ENCODE measurements at regions not wholly inside any gene's neighbourhood (a gene's known extent, or its start where the extent isn't known, plus 50 kb on each side); places are given as distances from the start of the nearest gene placed in this dataset.

GRCh38 chr1:191260056-191260455 lies 782.4 kb upstream of the BRINP3 start:
- DNase-seq (ENCODE audit: low spot score, unreplicated experiment) = no peak
- TF ChIP-seq CTCF (IDR thresholded peaks at IDR 0.05; ENCODE audit: unreplicated experiment) = no peak
- no peaks in the 10 kb centered on the region for H3K36me3 Mint-ChIP-seq (ENCODE audit: insufficient read depth)
- H3K4me1 Mint-ChIP-seq (ENCODE audit: low read depth) = no peaks in the 10 kb centered on the region
- H3K4me3 Mint-ChIP-seq (ENCODE audit: low read depth) = no peak overlapping the region
- no peak overlapping the region for H3K27ac Mint-ChIP-seq
- H3K9me3 Mint-ChIP-seq (ENCODE audit: low read depth) = peaks cover 3% of the 10 kb centered on the region
- H3K27me3 Mint-ChIP-seq = no peaks in the 10 kb centered on the region

- Mint-ChIP-seq H3K4me3 (ENCODE audit: low read depth) (no peak overlapping the region), H3K27me3 (no peaks in the 10 kb centered on the region), H3K4me1 (ENCODE audit: low read depth) (no peaks in the 10 kb centered on the region), H3K9me3 (ENCODE audit: low read depth) (peaks cover 5% of the 10 kb centered on the region), H3K36me3 (ENCODE audit: insufficient read depth) (no peaks in the 10 kb centered on the region), H3K27ac (no peak overlapping the region)
- DNase-seq (ENCODE audit: low spot score, unreplicated experiment) = no peak
- TF ChIP-seq CTCF (IDR thresholded peaks at IDR 0.05; ENCODE audit: unreplicated experiment) = no peak
Observed at GRCh38 chr1:191261111-191261510, 783.4 kb upstream of the BRINP3 start.

GRCh38 chr1:191279266-191279800 lies 801.7 kb upstream of the BRINP3 start:
- no peak overlapping the region for H3K27ac Mint-ChIP-seq
- DNase-seq (ENCODE audit: low spot score, unreplicated experiment) = no peak
- H3K4me3 Mint-ChIP-seq (ENCODE audit: low read depth) = no peak overlapping the region
- no peaks in the 10 kb centered on the region for H3K4me1 Mint-ChIP-seq (ENCODE audit: low read depth)
- H3K27me3 Mint-ChIP-seq = no peaks in the 10 kb centered on the region
- H3K36me3 Mint-ChIP-seq (ENCODE audit: insufficient read depth) = no peaks in the 10 kb centered on the region
- TF ChIP-seq CTCF (IDR thresholded peaks at IDR 0.05; ENCODE audit: unreplicated experiment) = no peak
- peaks cover 11% of the 10 kb centered on the region for H3K9me3 Mint-ChIP-seq (ENCODE audit: low read depth)

GRCh38 chr1:191284175-191284574 lies 806.5 kb upstream of the BRINP3 start:
- Mint-ChIP-seq H3K4me1 (ENCODE audit: low read depth) (no peaks in the 10 kb centered on the region), H3K9me3 (ENCODE audit: low read depth) (peaks cover 18% of the 10 kb centered on the region), H3K36me3 (ENCODE audit: insufficient read depth) (no peaks in the 10 kb centered on the region), H3K27me3 (no peaks in the 10 kb centered on the region), H3K27ac (no peak overlapping the region), H3K4me3 (ENCODE audit: low read depth) (no peak overlapping the region)
- no peak for DNase-seq (ENCODE audit: low spot score, unreplicated experiment)
- TF ChIP-seq CTCF (IDR thresholded peaks at IDR 0.05; ENCODE audit: unreplicated experiment) = no peak

- Mint-ChIP-seq H3K36me3 (ENCODE audit: insufficient read depth) (no peaks in the 10 kb centered on the region), H3K4me3 (ENCODE audit: low read depth) (no peak overlapping the region), H3K4me1 (ENCODE audit: low read depth) (peaks cover 7% of the 10 kb centered on the region), H3K27me3 (no peaks in the 10 kb centered on the region), H3K9me3 (ENCODE audit: low read depth) (peaks cover 3% of the 10 kb centered on the region), H3K27ac (peak overlapping the region; percentile 3)
- no peak for DNase-seq (ENCODE audit: low spot score, unreplicated experiment)
- no peak for TF ChIP-seq CTCF (IDR thresholded peaks at IDR 0.05; ENCODE audit: unreplicated experiment)
Observed at GRCh38 chr1:191290441-191290840, 812.8 kb upstream of the BRINP3 start.

All from progenitor cell of endocrine pancreas (in vitro differentiated cells).